Head of caudate nucleus (tissue), 42 donors: ENCODE measurements at regions not wholly inside any gene's neighbourhood (a gene's known extent, or its start where the extent isn't known, plus 50 kb on each side); places are given as distances from the start of the nearest gene placed in this dataset.
A peak's percentile ranks its signal among the peaks of the same experiment; 100 is the strongest.

Experiments
- DNase-seq, 42 donors: peaks; one replicate each; pipeline versions ENCODE4 v3.0.0 to v3.0.0-alpha.2; 2020 to 2021; ENCODE audit warnings: mixed read lengths in 7 of 42
- intact Hi-C: fragments of 100-400 bp; cut with DNase I; formaldehyde crosslinking; loops from one replicate; pipeline ENCODE4 v1.15.0; 2022

DNA sequence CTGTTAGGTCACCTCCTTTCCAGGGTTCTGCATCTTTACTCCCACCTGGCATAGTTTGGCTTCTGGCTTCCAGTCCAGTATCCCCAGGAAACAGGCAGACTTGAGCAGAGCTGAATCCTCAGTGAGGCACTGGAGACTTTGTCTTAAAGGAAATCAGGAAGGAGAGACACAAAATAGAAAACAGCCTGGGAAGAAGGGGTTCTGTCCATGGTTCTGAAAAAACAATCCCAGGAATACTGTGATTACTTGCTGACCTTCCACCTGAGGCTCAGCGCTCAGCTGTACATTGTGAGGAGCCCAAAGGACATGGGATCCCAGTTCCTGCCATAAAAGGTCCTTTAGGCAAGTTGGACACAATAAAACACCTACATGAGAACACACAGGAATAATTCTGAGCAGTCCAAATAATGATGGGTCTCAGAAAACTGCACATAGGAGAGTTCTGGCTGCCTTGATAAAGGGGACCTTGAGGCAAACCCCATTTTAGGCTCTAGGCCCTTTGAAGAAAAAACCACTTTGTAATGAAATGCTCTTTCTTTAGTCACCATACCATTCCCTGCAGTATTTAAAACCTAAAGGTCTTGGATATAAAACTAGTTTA, 81.4 kb upstream of the CRHR1 start:
- intact Hi-C loops, result no loop called here
- no peak for DNase-seq

DNA sequence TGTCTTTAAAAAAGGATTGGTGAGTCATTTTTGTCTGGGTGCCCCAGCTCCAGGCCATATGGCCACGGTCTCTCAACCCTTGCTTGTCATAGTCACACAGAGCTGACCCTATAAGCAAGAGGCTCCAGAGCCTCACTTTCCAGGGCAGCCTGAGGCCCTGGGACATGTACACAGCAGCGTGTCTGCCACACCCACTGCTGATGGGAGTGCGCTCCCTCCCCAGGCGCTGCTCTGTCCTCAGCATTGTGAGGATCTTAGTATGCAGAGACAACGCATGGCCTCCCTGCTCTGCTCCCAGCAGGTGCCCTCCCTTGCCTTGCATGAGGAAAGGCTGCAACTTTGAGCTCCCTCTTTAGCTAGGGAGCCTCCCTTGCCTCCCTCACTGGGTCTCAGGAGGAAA, 80.8 kb upstream of the CRHR1 start:
- intact Hi-C loops, result no loop called here
- DNase-seq, result peak in 12 of 42 donors; percentile 12 to 47 (median 29)

DNA sequence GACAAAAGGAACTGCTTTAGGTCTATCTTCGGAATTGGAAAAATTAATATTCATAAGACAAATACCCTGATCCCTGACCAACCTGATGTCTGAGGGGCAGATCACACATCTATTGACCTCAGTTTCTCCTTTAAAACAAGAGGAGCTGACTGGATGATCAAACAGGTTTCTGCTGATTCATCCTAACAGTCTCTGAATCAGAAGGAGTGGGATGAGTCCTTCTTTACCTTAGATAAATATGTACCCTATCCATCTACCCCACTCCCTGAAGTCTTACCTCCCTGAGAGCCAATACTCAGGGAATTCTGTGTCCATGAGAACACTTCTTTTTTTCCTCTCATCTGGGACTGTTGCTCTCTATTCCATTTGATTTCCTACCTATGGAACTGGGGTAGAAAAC, 80.3 kb upstream of the CRHR1 start:
- DNase-seq, result no peak
- intact Hi-C loops, result no loop called here

DNA sequence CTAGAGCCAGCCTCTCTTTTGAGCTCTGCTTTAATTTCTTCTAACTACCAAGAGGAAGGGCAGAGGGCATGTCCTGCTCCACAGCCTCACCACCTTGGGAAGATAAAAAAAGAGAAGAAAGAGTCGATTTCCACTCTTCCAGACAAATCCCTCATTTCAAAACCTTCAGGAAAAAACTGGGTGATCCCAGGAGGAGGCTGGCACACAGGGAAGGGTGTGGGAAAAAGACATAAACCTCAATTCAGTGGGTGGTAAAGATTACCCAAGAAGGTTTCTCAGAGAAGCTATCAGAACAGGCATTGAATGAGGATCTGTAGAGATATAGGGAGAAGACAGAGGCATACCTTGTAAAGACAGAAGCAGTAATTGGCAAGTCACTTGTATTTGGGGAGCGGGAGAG, 79.9 kb upstream of the CRHR1 start:
- intact Hi-C loops, result no loop called here
- DNase-seq, result peak in 19 of 42 donors; percentile 3 to 51 (median 25)

DNA sequence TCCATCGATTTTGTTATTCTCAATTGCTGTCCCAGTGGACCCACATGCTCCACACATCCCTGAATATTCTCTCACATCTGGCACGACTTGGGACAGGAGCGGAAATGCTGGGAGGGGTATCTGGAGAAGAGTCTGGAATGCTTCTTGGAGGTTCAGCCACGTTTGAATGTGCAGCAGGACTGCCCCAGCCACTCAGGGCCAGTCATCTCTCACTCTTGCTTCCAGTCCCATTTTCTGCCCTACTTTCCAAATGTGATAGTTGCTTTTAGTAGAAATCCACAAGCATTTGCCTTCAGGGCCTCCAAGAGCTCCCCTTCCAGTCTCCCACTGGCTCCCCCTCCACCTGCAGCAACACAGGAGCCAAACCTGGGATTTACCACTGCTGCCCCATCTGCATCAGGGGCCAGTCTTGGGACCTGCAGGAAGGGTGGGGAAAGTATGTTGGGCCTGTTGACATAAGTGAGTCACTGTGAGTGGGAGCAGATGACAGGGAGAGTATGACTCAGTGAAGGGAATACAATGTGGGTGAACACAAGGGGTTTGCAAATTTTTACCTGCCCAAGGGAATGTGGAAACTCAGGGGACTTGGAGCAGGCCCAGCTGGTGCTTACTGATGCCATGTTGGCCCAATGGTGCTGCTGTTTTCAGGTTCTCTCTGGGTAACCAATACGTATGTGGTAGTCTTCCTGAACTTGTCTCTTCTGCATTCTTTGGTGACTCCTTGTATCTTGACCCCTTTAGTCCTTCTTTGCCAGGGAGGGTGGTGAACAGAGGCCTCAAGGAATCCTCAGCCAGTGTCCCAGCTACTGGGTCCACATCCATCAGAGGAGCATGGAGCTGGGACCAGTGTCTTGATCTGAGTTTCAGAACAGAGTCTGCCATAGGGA, 78.8 kb upstream of the CRHR1 start:
- peak in 27 of 42 donors; percentile 6 to 75 (median 31) for DNase-seq

DNA sequence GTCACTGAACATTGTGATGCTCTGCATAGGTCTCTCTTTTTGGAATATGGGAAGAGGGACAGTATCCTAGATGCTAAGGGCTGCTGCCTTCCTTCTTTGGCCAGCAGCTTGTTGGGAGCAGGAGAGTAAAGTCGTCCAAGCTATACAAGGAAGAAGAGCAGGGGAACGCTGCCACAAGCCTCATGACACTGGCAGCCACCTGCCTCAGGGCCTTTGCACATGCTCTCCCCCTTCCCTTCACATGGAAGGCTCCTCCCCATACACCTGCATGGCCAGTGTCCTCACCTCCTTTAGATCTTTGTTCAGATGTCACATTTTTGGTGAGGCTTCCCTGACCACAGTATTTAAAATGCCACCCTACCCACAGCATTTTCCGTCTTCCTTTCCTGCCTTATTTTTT, 78.1 kb upstream of the CRHR1 start:
- intact Hi-C loops, result no loop called here
- no peak for DNase-seq

More for the DNA sequence above, 78.8 kb upstream of the CRHR1 start:
- intact Hi-C loops, result no loop called here

DNA sequence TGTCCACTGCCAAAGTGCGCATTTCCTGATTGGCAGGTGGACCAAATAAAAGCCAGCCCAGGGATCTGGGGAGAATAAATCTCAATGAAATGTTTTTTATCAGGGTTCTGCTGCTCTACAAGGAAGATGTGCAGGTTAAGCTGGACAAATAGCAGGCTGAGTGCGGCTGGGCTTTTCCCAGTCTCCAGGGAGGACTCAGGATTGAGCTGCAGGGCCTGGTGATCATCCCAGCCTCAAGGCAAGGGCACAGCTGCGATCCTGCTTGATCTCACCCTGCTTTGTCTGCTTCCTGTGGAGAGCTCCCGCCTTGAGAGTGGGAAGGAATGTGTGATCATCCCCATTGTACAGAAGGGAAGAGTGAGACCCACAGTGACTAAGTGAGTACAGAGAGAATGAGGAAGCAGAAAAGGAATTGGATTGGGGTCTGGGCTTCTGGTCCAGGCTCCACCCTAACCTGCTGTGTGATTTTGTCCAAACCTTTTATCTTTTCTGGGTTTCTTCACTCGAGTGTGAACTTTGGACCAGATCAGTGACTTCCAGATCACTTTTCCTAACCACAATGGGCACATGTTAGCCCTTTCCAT, 75.3 kb upstream of the CRHR1 start:
- intact Hi-C loops, result no loop called here
- no peak for DNase-seq

DNA sequence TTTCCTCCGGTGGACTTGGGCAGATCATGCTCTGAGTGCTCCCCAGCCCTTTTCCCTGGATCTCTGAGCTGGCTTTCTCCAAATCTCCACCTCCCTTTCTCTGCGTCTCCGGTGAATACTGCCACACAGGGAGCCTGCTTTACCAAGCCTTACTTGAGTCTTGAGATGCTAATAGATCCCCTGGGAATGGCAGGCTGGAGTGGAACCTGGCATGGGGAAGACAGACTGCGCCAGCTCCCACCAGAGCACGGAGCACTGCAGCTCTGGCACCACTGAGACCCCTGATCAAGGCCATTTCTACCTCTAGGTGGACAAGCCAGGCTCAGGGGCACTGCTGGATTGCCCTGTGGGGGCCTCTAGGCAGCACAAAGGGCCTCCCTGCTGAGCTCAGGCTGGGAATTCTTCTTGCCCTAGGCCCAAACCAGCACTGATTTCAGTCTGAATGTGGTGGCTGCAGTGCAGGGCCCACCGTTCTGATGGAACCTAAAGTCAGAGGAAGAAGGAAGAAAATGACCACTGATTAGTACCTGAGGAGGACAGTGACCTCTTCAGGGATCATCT, 74.3 kb upstream of the CRHR1 start:
- intact Hi-C loops, result loop anchor here (10.0 kb wide), 1 partner anchor 125 kb away; no protein-coding TSS in a partner anchor
- no peak for DNase-seq

DNA sequence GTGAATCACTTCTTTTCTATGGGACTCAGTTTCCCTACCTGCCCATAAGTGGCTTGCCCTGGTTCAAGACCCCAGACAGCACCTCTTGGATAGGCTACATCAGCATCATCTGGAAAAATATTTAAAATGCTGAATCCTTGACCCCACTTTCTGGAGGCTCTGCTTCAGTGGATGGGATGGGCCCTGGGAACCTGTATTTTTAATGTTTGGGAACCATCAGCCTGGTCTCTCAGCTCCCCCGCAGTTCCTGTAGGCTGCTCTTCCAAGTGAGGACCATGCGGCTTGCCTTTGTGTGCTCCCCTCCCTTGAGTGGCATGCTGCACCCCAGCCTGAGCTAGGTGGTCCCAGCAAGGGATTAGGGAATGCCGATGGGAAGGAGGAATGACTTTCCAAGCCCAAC, 68.3 kb upstream of the CRHR1 start:
- DNase-seq, result no peak
- intact Hi-C loops, result loop anchor here (10.0 kb wide), 1 partner anchor 119 kb away; no protein-coding TSS in a partner anchor

DNA sequence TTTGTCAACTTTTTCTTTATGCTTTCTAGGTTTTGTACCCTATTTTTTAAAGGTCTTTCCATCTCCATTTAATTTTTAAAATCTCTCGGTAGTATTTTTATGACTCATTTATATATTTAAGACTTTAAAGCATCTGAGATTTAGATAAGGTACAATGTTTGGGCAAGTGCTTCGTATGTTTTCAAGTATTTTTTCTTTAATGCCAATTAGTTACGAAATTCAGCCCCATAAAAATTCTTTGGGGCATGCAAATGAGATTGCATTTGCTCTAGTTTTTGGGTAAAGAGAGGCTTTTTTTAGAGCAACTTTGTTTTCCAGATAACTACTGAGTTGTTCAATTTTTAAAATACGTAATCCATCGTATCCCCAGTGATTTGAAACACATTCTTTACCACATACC, 65.3 kb upstream of the CRHR1 start:
- DNase-seq, result no peak
- intact Hi-C loops, result loop anchor here (10.0 kb wide), 1 partner anchor 116 kb away; no protein-coding TSS in a partner anchor

DNA sequence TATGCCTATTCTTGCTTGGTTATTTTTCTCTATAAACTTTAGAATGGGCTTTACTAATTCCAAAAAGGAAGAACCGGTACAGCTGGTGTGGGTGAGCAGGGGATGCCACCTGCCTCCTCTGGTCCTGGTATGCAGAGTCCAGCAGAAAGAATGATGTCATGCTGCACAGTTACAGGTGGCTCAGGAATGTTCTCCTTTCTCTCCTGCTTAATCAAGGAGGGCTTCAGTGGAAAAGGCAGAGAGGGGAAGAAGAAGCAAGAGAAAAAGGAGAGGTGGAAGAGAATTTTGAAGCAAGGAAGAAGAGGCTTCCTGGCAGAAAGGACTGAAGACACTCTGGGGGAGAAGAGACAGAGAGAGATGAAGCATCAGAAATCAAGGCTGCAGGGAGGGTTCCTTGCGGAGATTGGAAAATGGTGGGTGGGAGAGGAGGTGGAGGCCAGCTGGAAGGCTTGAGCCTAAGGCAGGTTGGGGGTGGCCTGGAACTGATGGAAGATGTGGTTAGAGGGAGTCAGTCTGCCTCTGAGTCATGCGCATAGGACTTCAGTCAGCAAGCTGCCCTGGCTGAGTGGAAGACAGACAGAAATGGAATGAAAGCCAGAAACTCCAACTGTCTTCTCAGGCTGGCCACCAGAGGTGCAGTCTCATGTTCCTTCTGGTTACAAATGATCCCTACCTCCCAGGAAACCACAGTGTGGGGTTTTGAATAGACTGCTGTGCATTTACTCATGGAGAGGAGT, 64.6 kb upstream of the CRHR1 start:
- peak in 4 of 42 donors; percentile 2 to 22 (median 15) for DNase-seq
- intact Hi-C loops, result loop anchor here (10.0 kb wide), 1 partner anchor 115 kb away; no protein-coding TSS in a partner anchor

DNA sequence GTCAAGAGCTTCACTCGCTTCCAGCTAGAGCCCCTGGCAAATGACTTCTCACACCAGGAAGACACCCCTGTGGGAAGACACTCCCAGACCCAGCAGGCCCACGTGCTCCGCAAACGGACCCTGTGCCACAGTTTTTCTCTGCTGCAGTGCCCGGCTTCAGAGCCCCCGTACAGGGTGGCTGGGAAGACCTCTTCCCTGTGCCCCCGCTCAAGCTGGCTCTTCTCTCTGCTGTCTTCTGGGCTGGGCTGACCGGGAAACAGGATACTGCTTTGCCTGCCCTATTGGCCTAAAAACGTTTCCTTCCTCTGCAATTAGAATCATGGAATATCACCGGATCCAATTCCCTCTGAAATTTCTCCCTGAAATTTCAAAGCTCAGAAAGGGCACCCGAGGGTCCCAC, 63.7 kb upstream of the CRHR1 start:
- intact Hi-C loops, result no loop called here
- no peak for DNase-seq

DNA sequence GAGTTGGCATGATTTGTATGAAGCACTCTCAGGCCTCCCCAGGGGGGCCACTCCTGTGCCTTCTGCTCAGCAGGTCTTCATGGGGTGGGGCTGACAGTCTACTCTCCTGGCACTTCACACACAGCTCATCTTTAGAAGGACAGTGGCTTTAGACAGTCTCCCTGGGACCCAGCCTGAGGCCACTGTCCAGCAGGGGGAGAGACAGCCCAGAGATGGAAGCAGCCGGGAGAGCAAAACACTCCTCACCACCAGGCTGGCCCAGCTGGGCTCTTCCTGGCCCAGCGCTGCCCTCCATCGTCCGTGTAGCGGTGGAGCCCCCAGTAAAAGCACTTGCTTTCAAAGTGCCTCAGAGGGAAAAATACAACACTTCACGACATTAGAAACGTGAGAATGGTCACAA, 62.0 kb upstream of the CRHR1 start:
- intact Hi-C loops, result no loop called here
- peak in 35 of 42 donors; percentile 16 to 79 (median 53) for DNase-seq

DNA sequence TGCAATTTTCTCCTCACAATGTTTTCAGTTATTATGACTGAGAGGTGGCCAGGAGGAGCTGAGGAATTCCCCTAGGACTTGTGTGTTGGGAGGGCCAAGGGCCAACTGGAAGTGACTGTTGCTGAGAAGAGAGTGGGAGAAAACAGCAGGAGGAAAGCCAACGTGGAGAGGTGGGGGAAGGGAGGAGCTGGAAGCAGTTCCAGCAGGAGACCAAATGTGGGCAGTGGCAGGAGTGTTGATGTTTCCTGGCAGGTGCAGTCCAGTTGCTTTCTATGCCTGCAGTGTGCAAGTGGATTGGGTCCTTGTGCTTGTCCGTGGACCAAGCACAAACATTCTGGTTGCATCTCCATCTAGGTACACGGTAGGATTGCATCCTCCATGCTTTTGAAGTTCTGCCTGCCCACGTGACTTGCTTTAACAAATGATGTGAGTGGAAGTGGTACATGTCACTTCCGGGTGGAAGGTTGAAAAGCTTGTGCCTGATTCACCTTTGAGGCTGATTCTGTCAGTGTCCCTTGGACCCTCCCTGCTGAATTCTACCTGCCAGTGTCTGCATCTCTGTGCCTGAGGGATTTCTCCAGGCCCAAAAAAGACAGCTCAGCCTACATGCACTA, 54.7 kb upstream of the CRHR1 start:
- DNase-seq, result no peak
- intact Hi-C loops, result no loop called here

DNA sequence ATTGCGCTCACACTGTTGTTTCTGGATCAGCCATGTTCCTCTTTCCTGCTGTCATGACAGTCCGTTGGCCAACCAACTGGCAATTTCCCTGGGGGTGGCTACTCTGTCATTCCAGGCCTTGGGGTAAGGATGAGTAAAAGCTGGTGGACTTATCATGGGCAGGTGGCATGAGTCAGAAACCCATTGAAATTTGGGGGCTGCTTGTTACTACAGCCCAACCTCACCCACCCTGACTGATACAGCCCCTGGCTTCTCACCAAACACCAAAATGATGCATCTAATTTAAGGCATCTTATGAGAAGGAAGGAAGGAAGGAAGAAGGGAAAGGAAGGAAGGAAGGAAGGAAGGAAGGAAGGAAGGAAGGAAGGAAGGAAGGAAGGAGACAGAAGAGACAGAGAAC, 53.9 kb upstream of the CRHR1 start:
- intact Hi-C loops, result no loop called here
- no peak for DNase-seq

DNA sequence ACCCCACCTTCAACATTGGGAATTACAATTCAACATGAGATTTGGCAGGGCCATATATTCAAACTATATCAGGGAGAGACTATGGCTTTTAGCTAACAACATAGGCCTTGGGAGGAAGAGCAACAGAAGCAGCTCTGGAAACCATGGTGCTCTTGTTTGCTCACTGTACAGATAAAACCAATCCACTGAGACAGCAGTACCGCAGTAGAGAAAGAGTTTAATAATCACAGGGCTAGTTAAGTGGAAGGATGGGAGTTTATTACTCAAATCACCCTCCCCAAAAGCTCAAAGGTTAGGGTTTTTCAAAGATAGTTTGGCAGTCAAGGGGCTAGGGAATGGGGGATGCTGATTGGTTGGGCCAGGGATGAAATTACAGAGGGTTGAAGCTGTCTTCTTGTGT, 52.7 kb upstream of the CRHR1 start:
- intact Hi-C loops, result no loop called here
- DNase-seq, result no peak

DNA sequence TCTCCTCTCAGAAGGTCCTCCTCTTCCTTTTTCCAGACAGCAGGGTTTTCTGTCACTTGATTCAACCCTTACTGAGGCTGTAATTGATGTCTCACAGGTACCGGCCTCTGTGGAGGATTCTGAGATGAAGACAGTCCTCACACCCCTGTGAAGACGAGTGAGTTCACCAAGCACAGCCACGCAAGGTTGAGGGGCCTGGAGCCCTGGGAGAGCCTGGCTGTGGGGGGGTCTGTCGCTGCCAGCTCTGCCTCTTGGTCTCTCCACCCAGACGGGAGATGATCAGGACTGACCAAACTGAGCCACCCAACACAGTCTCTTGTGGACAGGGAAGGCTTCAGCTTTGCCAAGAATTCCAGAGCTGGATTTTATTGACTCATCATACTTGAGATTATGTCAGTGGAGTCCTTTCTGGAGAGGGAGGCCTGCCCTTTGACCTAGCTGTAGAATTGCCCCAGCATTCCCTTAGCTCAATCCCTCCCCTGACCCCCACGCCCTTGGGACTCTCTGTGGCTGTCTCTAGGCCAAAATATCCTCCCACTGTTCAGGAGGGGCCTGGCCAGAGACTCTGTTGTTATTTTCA, 51.1 kb upstream of the CRHR1 start:
- DNase-seq, result peak in 1 of 42 donors; percentile 33
- intact Hi-C loops, result no loop called here

DNA sequence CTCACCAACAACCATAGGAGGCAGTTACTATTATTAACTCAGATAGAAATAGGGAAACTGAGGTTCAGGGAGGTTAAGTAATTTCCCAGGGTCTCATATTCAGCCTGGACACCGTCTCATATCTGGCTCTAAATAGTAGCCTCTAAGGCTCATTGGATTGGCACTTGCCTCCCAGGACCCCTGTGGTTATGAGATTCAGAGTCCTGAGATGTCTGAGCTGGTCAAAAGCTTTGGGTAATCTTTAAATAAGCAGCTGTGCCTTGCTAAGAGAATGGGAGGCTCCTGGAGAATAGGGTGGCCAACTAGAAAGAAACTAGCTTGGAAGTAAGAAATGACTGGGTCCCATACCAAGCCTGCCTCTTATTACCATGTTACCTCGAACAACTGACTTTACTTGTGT, 50.3 kb upstream of the CRHR1 start:
- no peak for DNase-seq
- intact Hi-C loops, result no loop called here
